ENCODE measurements at regions not wholly inside any gene's neighbourhood (a gene's known extent, or its start where the extent isn't known, plus 50 kb on each side); places are given as distances from the start of the nearest gene placed in this dataset.

DNA sequence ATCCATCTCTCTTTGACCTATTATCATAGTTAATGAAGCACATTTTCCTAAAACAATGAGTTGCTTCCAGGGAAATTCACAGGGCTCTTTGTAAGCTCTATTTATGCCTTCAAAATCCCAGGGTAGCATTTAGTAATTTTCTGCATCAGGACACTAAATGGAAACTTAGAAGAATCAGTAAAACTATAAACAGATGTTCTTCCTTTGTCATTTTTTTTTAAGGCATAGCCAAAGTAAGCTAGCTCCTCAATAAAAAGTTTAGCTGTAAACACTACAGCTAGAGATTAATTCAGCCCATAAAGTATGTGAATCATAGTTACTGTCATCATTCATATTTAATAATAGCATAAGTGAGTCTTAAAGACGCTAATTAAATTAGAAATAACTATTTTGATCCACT is 79.3 kb downstream of the RPL22L1 start:
- H3K9ac ChIP-seq (ENCODE audit: low read length), result no peak overlapping the region
- H3K27me3 ChIP-seq (ENCODE audit: low read length), result no peaks in the 10 kb centered on the region
- no peaks in the 10 kb centered on the region for H3K79me2 ChIP-seq (ENCODE audit: insufficient read depth, low read length)
- H3F3A ChIP-seq (ENCODE audit: insufficient read depth), result no peaks in the 10 kb centered on the region
- no peaks in the 10 kb centered on the region for H3K9me3 ChIP-seq (ENCODE audit: insufficient read depth, low read length)
- H3K27ac ChIP-seq (ENCODE audit: low read depth, low read length), result no peak overlapping the region
- H2AFZ ChIP-seq (ENCODE audit: low read depth, low read length, severe bottlenecking), result no peak overlapping the region
- H3K36me3 ChIP-seq (ENCODE audit: low read length), result no peaks in the 10 kb centered on the region
- H3K4me3 ChIP-seq (ENCODE audit: insufficient read depth, low read length, poor library complexity, severe bottlenecking), result no peak overlapping the region
- H4K20me1 ChIP-seq (ENCODE audit: low read depth, low read length), result no peaks in the 10 kb centered on the region
- no peak for TF ChIP-seq EZH2phosphoT487 (conservative IDR thresholded peaks at IDR 0.05; ENCODE audit: low read length)
- TF ChIP-seq, protein P1, sequence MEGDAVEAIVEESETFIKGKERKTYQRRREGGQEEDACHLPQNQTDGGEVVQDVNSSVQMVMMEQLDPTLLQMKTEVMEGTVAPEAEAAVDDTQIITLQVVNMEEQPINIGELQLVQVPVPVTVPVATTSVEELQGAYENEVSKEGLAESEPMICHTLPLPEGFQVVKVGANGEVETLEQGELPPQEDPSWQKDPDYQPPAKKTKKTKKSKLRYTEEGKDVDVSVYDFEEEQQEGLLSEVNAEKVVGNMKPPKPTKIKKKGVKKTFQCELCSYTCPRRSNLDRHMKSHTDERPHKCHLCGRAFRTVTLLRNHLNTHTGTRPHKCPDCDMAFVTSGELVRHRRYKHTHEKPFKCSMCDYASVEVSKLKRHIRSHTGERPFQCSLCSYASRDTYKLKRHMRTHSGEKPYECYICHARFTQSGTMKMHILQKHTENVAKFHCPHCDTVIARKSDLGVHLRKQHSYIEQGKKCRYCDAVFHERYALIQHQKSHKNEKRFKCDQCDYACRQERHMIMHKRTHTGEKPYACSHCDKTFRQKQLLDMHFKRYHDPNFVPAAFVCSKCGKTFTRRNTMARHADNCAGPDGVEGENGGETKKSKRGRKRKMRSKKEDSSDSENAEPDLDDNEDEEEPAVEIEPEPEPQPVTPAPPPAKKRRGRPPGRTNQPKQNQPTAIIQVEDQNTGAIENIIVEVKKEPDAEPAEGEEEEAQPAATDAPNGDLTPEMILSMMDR (IDR thresholded peaks at IDR 0.05; ENCODE audit: insufficient read depth, low read length, poor library complexity, severe bottlenecking), result no peak
- H3K9me2 ChIP-seq (replicated peaks; ENCODE audit: insufficient read depth, low read length), result no peaks in the 10 kb centered on the region
- no peak overlapping the region for H3K4me2 ChIP-seq (ENCODE audit: low read depth, low read length, poor library complexity, severe bottlenecking)

DNA sequence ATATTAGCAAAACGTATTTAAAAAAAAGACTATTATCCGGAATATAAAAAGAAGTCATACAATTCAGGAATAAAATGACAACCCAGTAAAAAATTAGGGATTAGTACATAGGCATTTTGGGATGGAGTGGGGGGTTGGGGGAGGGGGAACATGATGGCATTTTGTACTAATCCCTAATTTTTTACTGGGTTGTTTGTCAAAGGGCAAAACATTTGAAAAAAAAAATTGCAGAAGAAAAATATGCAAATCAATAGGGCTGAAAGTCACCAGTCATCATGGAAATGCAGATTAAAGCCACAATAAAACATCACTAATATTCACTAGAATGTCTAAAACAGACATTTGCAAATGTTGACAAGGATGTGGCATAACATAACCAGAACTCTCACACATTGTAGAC is 82.5 kb downstream of the RPL22L1 start:
- H3K27ac ChIP-seq (ENCODE audit: low read depth, low read length), result no peak overlapping the region
- TF ChIP-seq EZH2phosphoT487 (conservative IDR thresholded peaks at IDR 0.05; ENCODE audit: low read length), result no peak
- TF ChIP-seq, protein P1 (IDR thresholded peaks at IDR 0.05; ENCODE audit: insufficient read depth, low read length, poor library complexity, severe bottlenecking), result no peak
- H3K79me2 ChIP-seq (ENCODE audit: insufficient read depth, low read length), result no peaks in the 10 kb centered on the region

DNA sequence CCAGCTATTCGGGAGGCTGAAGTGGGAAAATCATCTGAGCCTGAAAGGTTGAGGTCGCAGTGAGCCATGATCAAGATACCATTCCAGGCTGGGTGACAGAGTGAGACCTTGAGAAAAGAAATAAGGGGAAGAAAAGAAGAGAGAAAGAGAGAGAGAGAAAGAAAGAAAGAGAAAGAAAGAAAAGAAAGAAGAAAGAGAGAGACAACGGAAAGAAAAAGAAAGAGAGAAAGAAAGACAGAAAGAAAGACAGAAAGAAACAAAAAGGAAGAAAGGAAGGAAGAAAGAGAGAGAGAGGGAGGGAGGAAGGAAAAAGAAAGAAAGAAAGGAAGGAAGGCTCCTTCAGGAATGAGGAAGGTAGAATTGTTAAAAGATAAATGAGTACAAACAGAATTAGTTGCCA is 84.5 kb downstream of the RPL22L1 start:
- no peaks in the 10 kb centered on the region for H3K9me2 ChIP-seq (replicated peaks; ENCODE audit: insufficient read depth, low read length)

More for the DNA sequence above, 82.5 kb downstream of the RPL22L1 start:
- Histone ChIP-seq H4K20me1 (ENCODE audit: low read depth, low read length) (no peaks in the 10 kb centered on the region), H3F3A (ENCODE audit: insufficient read depth) (no peaks in the 10 kb centered on the region), H3K4me3 (ENCODE audit: insufficient read depth, low read length, poor library complexity, severe bottlenecking) (no peak overlapping the region), H3K36me3 (ENCODE audit: low read length) (no peaks in the 10 kb centered on the region), H3K27me3 (ENCODE audit: low read length) (no peaks in the 10 kb centered on the region), H3K9me3 (ENCODE audit: insufficient read depth, low read length) (no peaks in the 10 kb centered on the region), H3K4me2 (ENCODE audit: low read depth, low read length, poor library complexity, severe bottlenecking) (no peak overlapping the region), H2AFZ (ENCODE audit: low read depth, low read length, severe bottlenecking) (no peak overlapping the region), H3K9ac (ENCODE audit: low read length) (no peak overlapping the region), H3K9me2 (replicated peaks; ENCODE audit: insufficient read depth, low read length) (no peaks in the 10 kb centered on the region)

More for the DNA sequence above, 84.5 kb downstream of the RPL22L1 start:
- H3K36me3 ChIP-seq (ENCODE audit: low read length), result no peaks in the 10 kb centered on the region
- H3K4me3 ChIP-seq (ENCODE audit: insufficient read depth, low read length, poor library complexity, severe bottlenecking), result no peak overlapping the region
- no peak overlapping the region for H3K4me2 ChIP-seq (ENCODE audit: low read depth, low read length, poor library complexity, severe bottlenecking)
- no peaks in the 10 kb centered on the region for H3F3A ChIP-seq (ENCODE audit: insufficient read depth)
- H3K27ac ChIP-seq (ENCODE audit: low read depth, low read length), result no peak overlapping the region
- H4K20me1 ChIP-seq (ENCODE audit: low read depth, low read length), result no peaks in the 10 kb centered on the region
- H2AFZ ChIP-seq (ENCODE audit: low read depth, low read length, severe bottlenecking), result no peak overlapping the region
- no peaks in the 10 kb centered on the region for H3K27me3 ChIP-seq (ENCODE audit: low read length)
- TF ChIP-seq, protein P1 (IDR thresholded peaks at IDR 0.05; ENCODE audit: insufficient read depth, low read length, poor library complexity, severe bottlenecking), result no peak
- TF ChIP-seq EZH2phosphoT487 (conservative IDR thresholded peaks at IDR 0.05; ENCODE audit: low read length), result no peak
- H3K79me2 ChIP-seq (ENCODE audit: insufficient read depth, low read length), result no peaks in the 10 kb centered on the region
- H3K9me3 ChIP-seq (ENCODE audit: insufficient read depth, low read length), result no peaks in the 10 kb centered on the region
- no peak overlapping the region for H3K9ac ChIP-seq (ENCODE audit: low read length)

Data from SU-DHL-6 (cell line).